Ishikawa (cell line): ENCODE measurements at regions not wholly inside any gene's neighbourhood (a gene's known extent, or its start where the extent isn't known, plus 50 kb on each side); places are given as distances from the start of the nearest gene placed in this dataset.

Source experiments
- CEBPB ChIP-seq: IDR thresholded peaks from 2 replicates; pipeline ENCODE4 v1.6.1; 2012
- EGR1 ChIP-seq: IDR thresholded peaks from 2 replicates; pipeline ENCODE4 v1.6.1; 2012
- EP300 ChIP-seq: IDR thresholded peaks from 2 replicates; pipeline ENCODE4 v1.6.1; 2012; ENCODE audit warnings: borderline replicate concordance
- NFIC ChIP-seq: IDR thresholded peaks from 2 replicates; pipeline ENCODE4 v1.6.1; 2012
- YY1 ChIP-seq: IDR thresholded peaks from 2 replicates; pipeline ENCODE4 v1.6.1; 2012; ENCODE audit warnings: low read depth
- ZBTB7A ChIP-seq: IDR thresholded peaks from 2 replicates; pipeline ENCODE4 v1.6.1; 2012; ENCODE audit warnings: low read depth
- TF ChIP-seq, protein P1 (sequence below): IDR thresholded peaks from 2 replicates; pipeline ENCODE4 v1.6.1; 2012; ENCODE audit warnings: low read depth, mild to moderate bottlenecking
- TF ChIP-seq, protein P2 (sequence below): IDR thresholded peaks from 2 replicates; pipeline ENCODE4 v1.6.1; 2012

DNA sequence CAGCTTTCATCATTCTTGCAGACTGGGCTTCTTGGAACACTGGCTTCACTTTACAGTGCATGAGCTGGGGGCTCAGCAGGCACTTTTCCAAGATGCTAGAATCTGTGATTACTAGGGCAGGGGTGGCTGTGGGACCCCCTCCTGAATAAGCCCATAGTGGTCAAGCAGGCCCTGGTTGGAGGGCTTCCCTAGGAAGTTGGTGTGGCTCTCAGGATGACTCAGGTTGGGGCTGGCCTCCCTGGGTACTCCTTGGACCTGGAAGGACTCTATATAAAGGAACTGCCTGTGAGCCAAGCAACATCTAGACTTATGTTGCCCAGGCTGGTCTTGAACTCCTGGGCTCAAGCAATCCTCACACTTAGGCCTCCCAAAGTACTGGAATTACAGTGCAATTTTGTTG lies 88.3 kb upstream of the HELT start:
- TF ChIP-seq EP300 (no peak), EGR1 (no peak), YY1 (no peak), CEBPB (no peak), NFIC (no peak), ZBTB7A (no peak)
- TF ChIP-seq, protein P1, sequence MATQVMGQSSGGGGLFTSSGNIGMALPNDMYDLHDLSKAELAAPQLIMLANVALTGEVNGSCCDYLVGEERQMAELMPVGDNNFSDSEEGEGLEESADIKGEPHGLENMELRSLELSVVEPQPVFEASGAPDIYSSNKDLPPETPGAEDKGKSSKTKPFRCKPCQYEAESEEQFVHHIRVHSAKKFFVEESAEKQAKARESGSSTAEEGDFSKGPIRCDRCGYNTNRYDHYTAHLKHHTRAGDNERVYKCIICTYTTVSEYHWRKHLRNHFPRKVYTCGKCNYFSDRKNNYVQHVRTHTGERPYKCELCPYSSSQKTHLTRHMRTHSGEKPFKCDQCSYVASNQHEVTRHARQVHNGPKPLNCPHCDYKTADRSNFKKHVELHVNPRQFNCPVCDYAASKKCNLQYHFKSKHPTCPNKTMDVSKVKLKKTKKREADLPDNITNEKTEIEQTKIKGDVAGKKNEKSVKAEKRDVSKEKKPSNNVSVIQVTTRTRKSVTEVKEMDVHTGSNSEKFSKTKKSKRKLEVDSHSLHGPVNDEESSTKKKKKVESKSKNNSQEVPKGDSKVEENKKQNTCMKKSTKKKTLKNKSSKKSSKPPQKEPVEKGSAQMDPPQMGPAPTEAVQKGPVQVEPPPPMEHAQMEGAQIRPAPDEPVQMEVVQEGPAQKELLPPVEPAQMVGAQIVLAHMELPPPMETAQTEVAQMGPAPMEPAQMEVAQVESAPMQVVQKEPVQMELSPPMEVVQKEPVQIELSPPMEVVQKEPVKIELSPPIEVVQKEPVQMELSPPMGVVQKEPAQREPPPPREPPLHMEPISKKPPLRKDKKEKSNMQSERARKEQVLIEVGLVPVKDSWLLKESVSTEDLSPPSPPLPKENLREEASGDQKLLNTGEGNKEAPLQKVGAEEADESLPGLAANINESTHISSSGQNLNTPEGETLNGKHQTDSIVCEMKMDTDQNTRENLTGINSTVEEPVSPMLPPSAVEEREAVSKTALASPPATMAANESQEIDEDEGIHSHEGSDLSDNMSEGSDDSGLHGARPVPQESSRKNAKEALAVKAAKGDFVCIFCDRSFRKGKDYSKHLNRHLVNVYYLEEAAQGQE = no peak
- TF ChIP-seq, protein P2, sequence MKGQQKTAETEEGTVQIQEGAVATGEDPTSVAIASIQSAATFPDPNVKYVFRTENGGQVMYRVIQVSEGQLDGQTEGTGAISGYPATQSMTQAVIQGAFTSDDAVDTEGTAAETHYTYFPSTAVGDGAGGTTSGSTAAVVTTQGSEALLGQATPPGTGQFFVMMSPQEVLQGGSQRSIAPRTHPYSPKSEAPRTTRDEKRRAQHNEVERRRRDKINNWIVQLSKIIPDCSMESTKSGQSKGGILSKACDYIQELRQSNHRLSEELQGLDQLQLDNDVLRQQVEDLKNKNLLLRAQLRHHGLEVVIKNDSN = no peak
